ENCODE measurements at regions not wholly inside any gene's neighbourhood (a gene's known extent, or its start where the extent isn't known, plus 50 kb on each side); places are given as distances from the start of the nearest gene placed in this dataset.

GRCh38 chr2:89797320-89798038 lies 1106.0 kb downstream of the RPIA start:
- no peak for TF ChIP-seq YY1 (IDR thresholded peaks at IDR 0.05; ENCODE audit: insufficient read depth, insufficient read length)
- no peak for TF ChIP-seq ZNF274 (IDR thresholded peaks at IDR 0.05; ENCODE audit: low read depth, low read length)

All from NT2/D1 (cell line).